ENCODE measurements at regions not wholly inside any gene's neighbourhood (a gene's known extent, or its start where the extent isn't known, plus 50 kb on each side); places are given as distances from the start of the nearest gene placed in this dataset.

DNA sequence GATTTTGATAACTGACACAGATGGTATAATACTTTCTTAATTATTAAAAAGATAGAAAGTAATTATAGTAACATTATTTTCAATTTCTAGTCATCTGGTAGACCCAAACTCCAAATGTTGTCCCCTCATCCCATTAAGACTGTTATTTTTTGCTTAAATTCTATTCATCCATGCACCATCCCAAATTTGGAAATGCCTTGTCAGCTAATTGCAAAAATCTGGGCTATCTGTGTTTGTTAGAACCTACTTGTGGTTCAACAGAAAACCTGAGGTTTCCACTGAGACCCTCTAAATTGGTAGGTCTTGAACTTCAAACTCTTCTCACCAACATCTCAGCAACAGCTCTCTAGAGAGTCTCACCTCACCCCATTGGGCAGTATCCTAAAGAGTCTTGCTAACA lies 172.2 kb upstream of the ADGRL3 start:
- intact Hi-C loops (cut with DNase I): no loop called here
- H3K9me3 ChIP-seq (ENCODE audit: control insufficient read depth in 2 of 3, insufficient read depth in 1 of 3, low read length in 3 of 3): peaks cover 0 to 4% (median 0%) of the 10 kb centered on the region in 3 donors

DNA sequence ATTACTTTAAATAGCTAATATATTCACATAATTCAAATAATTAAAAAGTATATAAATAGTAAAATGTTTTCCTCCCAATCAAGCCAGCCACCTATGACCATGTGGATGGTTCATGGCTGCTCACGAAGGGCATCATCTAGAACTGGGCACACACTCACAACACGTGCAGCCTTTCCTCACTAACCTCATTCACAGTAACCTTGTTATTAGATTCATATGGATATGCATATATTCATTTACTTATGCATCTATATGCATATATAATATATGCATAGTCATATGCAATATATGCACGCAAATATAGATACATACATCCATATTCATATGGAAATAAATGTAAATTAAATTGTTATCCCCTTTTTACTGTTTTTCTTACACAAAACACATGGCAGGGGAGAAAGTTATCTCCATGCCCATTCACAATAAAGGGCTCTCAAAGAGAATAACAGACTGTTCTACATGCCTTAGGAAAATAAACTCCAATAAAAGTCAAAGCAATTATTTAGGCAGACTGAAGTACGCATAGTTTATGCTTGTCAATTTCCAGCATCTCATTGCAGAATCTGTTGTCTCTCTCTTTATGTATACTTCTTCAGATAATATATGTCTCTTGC lies 163.9 kb upstream of the ADGRL3 start:
- Histone ChIP-seq H3K4me1 (ENCODE audit: control insufficient read depth in 2 of 3, insufficient read depth in 2 of 3, low read depth in 1 of 3, low read length in 3 of 3) (no peaks in the 10 kb centered on the region), H3K36me3 (ENCODE audit: control insufficient read depth in 2 of 3, insufficient read depth in 3 of 3, low read length in 3 of 3) (no peaks in the 10 kb centered on the region), H3K27ac (ENCODE audit: low read depth in 2 of 2, low read length in 2 of 2) (no peak overlapping the region), H3K27me3 (ENCODE audit: control insufficient read depth, insufficient read depth, low read length) (no peaks in the 10 kb centered on the region), H3K9ac (ENCODE audit: low read length in 3 of 3) (no peak overlapping the region), H3K9me3 (ENCODE audit: control insufficient read depth in 2 of 3, insufficient read depth in 1 of 3, low read length in 3 of 3) (no peaks in the 10 kb centered on the region), H3K4me3 (ENCODE audit: low read length in 3 of 3) (no peak overlapping the region)
- no peak for FAIRE-seq
- intact Hi-C loops (cut with DNase I): no loop called here
- no peak for TF ChIP-seq CTCF (IDR thresholded peaks at IDR 0.05; ENCODE audit: borderline replicate concordance, extremely low read depth, insufficient read depth)
- no peak for DNase-seq

More for the DNA sequence above, 172.2 kb upstream of the ADGRL3 start:
- no peak overlapping the region for H3K9ac ChIP-seq (ENCODE audit: low read length in 3 of 3)
- FAIRE-seq (no peak), DNase-seq (no peak)
- no peak for TF ChIP-seq CTCF (IDR thresholded peaks at IDR 0.05; ENCODE audit: borderline replicate concordance, extremely low read depth, insufficient read depth)
- no peaks in the 10 kb centered on the region for H3K27me3 ChIP-seq (ENCODE audit: control insufficient read depth, insufficient read depth, low read length)
- no peak overlapping the region for H3K4me3 ChIP-seq (ENCODE audit: low read length in 3 of 3)
- H3K27ac ChIP-seq (ENCODE audit: low read depth in 2 of 2, low read length in 2 of 2): no peak overlapping the region
- H3K36me3 ChIP-seq (ENCODE audit: control insufficient read depth in 2 of 3, insufficient read depth in 3 of 3, low read length in 3 of 3): no peaks in the 10 kb centered on the region
- H3K4me1 ChIP-seq (ENCODE audit: control insufficient read depth in 2 of 3, insufficient read depth in 2 of 3, low read depth in 1 of 3, low read length in 3 of 3): no peaks in the 10 kb centered on the region

DNA sequence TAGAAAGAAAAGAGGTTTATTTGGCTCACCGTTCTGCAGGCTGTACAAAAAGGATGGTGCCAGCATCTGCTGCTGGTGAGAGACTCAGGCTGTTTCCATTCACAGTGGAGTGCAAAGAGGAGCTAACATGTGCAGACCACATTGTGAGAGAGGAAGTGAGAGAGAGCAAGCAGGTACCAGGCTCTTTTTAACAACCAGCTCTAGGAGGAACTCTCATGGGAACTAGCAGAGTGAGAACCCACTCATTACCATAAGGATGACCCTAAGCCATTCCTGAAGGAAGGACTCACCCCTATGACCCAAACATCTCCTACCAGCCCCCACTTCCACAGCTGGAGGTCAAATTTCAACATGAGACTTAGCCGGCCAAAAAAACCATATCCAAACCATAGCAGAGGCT lies 158.6 kb upstream of the ADGRL3 start:
- TF ChIP-seq CTCF (IDR thresholded peaks at IDR 0.05; ENCODE audit: borderline replicate concordance, extremely low read depth, insufficient read depth): no peak
- Histone ChIP-seq H3K27me3 (ENCODE audit: control insufficient read depth, insufficient read depth, low read length) (no peaks in the 10 kb centered on the region), H3K36me3 (ENCODE audit: control insufficient read depth in 2 of 3, insufficient read depth in 3 of 3, low read length in 3 of 3) (no peaks in the 10 kb centered on the region), H3K27ac (ENCODE audit: low read depth in 2 of 2, low read length in 2 of 2) (no peak overlapping the region), H3K9ac (ENCODE audit: low read length in 3 of 3) (no peak overlapping the region), H3K9me3 (ENCODE audit: control insufficient read depth in 2 of 3, insufficient read depth in 1 of 3, low read length in 3 of 3) (no peaks in the 10 kb centered on the region), H3K4me3 (ENCODE audit: low read length in 3 of 3) (no peak overlapping the region), H3K4me1 (ENCODE audit: control insufficient read depth in 2 of 3, insufficient read depth in 2 of 3, low read depth in 1 of 3, low read length in 3 of 3) (no peaks in the 10 kb centered on the region)
- intact Hi-C loops (cut with DNase I): no loop called here
- DNase-seq: no peak
- FAIRE-seq: no peak

DNA sequence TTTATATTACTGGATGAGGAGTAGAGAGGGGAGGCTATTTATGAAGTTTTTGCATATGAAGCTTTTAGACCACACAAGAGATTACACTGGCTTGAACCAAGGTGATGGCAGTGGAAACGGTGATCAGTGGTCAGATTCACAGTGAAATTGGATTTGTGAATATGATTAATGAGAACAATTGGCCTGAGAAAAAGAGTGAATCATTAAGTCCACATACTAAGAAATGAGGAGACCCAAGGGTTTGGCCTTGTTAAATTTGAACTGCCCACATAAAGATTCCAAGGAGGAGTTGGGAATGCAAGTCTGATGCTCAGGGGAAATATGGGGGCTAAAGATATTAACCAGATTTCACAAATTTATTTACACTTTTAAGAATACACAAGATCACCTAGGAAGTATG lies 155.3 kb upstream of the ADGRL3 start:
- no peak for DNase-seq
- Histone ChIP-seq H3K36me3 (ENCODE audit: control insufficient read depth in 2 of 3, insufficient read depth in 3 of 3, low read length in 3 of 3) (no peaks in the 10 kb centered on the region), H3K27me3 (ENCODE audit: control insufficient read depth, insufficient read depth, low read length) (no peaks in the 10 kb centered on the region), H3K27ac (ENCODE audit: low read depth in 2 of 2, low read length in 2 of 2) (no peak overlapping the region), H3K4me1 (ENCODE audit: control insufficient read depth in 2 of 3, insufficient read depth in 2 of 3, low read depth in 1 of 3, low read length in 3 of 3) (no peaks in the 10 kb centered on the region), H3K9ac (ENCODE audit: low read length in 3 of 3) (no peak overlapping the region), H3K4me3 (ENCODE audit: low read length in 3 of 3) (no peak overlapping the region), H3K9me3 (ENCODE audit: control insufficient read depth in 2 of 3, insufficient read depth in 1 of 3, low read length in 3 of 3) (no peaks in the 10 kb centered on the region)
- TF ChIP-seq CTCF (IDR thresholded peaks at IDR 0.05; ENCODE audit: borderline replicate concordance, extremely low read depth, insufficient read depth): no peak
- no peak for FAIRE-seq
- intact Hi-C loops (cut with DNase I): no loop called here
